ENCODE measurements at regions not wholly inside any gene's neighbourhood (a gene's known extent, or its start where the extent isn't known, plus 50 kb on each side); places are given as distances from the start of the nearest gene placed in this dataset.

- no peak for DNase-seq
Observed at GRCh38 chr12:45590646-45591045, 138.9 kb upstream of the ARID2 start.

- DNase-seq = no peak
Observed at GRCh38 chr12:45591635-45592034, 137.9 kb upstream of the ARID2 start.

- no peak for DNase-seq
Observed at GRCh38 chr12:45596366-45596765, 133.1 kb upstream of the ARID2 start.

GRCh38 chr12:45598336-45598735 is 131.2 kb upstream of the ARID2 start:
- no peak for DNase-seq

- DNase-seq = no peak
Observed at GRCh38 chr12:45598761-45599160, 130.7 kb upstream of the ARID2 start.

- no peak for DNase-seq
Observed at GRCh38 chr12:45599196-45599595, 130.3 kb upstream of the ARID2 start.

- no peak for DNase-seq
Observed at GRCh38 chr12:45601390-45601789, 128.1 kb upstream of the ARID2 start.

- no peak for DNase-seq
Observed at GRCh38 chr12:45601888-45602287, 127.6 kb upstream of the ARID2 start.

GRCh38 chr12:45605624-45606023 is 123.9 kb upstream of the ARID2 start:
- no peak for DNase-seq

- DNase-seq = no peak
Observed at GRCh38 chr12:45611061-45611460, 118.4 kb upstream of the ARID2 start.

GRCh38 chr12:45611495-45611894 is 118.0 kb upstream of the ARID2 start:
- no peak for DNase-seq

- no peak for DNase-seq
Observed at GRCh38 chr12:45612044-45612794, 117.3 kb upstream of the ARID2 start.

- no peak for DNase-seq
Observed at GRCh38 chr12:45613296-45613695, 116.2 kb upstream of the ARID2 start.

GRCh38 chr12:45613855-45614254 is 115.7 kb upstream of the ARID2 start:
- DNase-seq = no peak

GRCh38 chr12:45615268-45615667 is 114.2 kb upstream of the ARID2 start:
- DNase-seq = no peak

- no peak for DNase-seq
Observed at GRCh38 chr12:45619736-45620135, 109.8 kb upstream of the ARID2 start.

- DNase-seq = no peak
Observed at GRCh38 chr12:45621703-45622102, 107.8 kb upstream of the ARID2 start.

- no peak for DNase-seq
Observed at GRCh38 chr12:45622210-45622937, 107.1 kb upstream of the ARID2 start.

- no peak for DNase-seq
Observed at GRCh38 chr12:45623221-45623620, 106.3 kb upstream of the ARID2 start.

GRCh38 chr12:45623940-45624339 is 105.6 kb upstream of the ARID2 start:
- DNase-seq = no peak

- DNase-seq = no peak
Observed at GRCh38 chr12:45626965-45627364, 102.5 kb upstream of the ARID2 start.

GRCh38 chr12:45627407-45628069 is 102.0 kb upstream of the ARID2 start:
- DNase-seq = no peak

GRCh38 chr12:45629292-45629691 is 100.2 kb upstream of the ARID2 start:
- DNase-seq = no peak

GRCh38 chr12:45633733-45634132 is 95.8 kb upstream of the ARID2 start:
- DNase-seq = no peak

Data from stimulated activated naive CD4-positive, alpha-beta T cell treated with Interleukin-2 at 50 U/mL for 16 hours (primary cell).